PC-3 (cell line): ENCODE measurements at regions not wholly inside any gene's neighbourhood (a gene's known extent, or its start where the extent isn't known, plus 50 kb on each side); places are given as distances from the start of the nearest gene placed in this dataset.

Experiments used
- ATAC-seq: fragments of 200-7000 bp; cut with Tn5 transposase; 2 replicates; pipeline ENCODE4 v1.9.1; 2020; ENCODE audit warnings: mild to moderate bottlenecking, moderate library complexity
- BruUV-seq: library from RNA; stranded (reverse); fragments of 400-500 nt; replicated peaks from 2 replicates; lab custom pipeline; 2021; lab: Mats Ljungman, UMichigan
- CTCF ChIA-PET: fragments of 300-600 bp; sonication (Branson Sonifier 250); formaldehyde crosslinking; loops from one replicate; lab custom pipeline; 2022; ENCODE audit warnings: antibody characterized with exemption; lab: Charles Lee
- POLR2A ChIA-PET: fragments of 300-600 bp; sonication (Branson Sonifier 250); formaldehyde crosslinking; loops from one replicate; lab custom pipeline; 2022; ENCODE audit warnings: antibody characterized with exemption; ENCODE audit not compliant: unreplicated experiment; lab: Charles Lee
- DNase-seq: peaks from one replicate; pipeline ENCODE4 v3.0.0-alpha.2; 2015
- H2AFZ ChIP-seq: fragments of 300-600 bp; sonication (generic); 2 replicates; pipeline ENCODE4 v1.6.0; 2016; ENCODE audit warnings: antibody characterized with exemption, low read length
- H3F3A ChIP-seq: fragments of 300-600 bp; sonication (generic); one replicate; pipeline ENCODE4 v1.6.0; 2017; ENCODE audit warnings: antibody characterized with exemption, low read length, control low read depth, mild to moderate bottlenecking; ENCODE audit not compliant: unreplicated experiment
- H3K27ac ChIP-seq: fragments of 300-600 bp; sonication (generic); 2 replicates; pipeline ENCODE4 v1.5.1; 2016; ENCODE audit warnings: mild to moderate bottlenecking, low read length
- H3K27me3 ChIP-seq: fragments of 300-600 bp; sonication (generic); 2 replicates; pipeline ENCODE4 v1.6.1; 2016; ENCODE audit warnings: low read length, mixed read lengths
- H3K36me3 ChIP-seq: fragments of 300-600 bp; sonication (generic); 2 replicates; pipeline ENCODE4 v1.6.1; 2016; ENCODE audit warnings: low read depth, mixed run types, low read length, mixed read lengths
- H3K4me1 ChIP-seq: fragments of 300-600 bp; sonication (generic); 2 replicates; pipeline ENCODE4 v1.5.1; 2016; ENCODE audit warnings: low read length; ENCODE audit not compliant: insufficient read depth
- H3K4me2 ChIP-seq: fragments of 300-600 bp; sonication (generic); 2 replicates; pipeline ENCODE4 v1.6.0; 2016; ENCODE audit warnings: low read length
- H3K4me3 ChIP-seq: fragments of 300-600 bp; sonication (generic); 2 replicates; pipeline ENCODE4 v1.5.1; 2016; ENCODE audit warnings: mild to moderate bottlenecking, low read length, mixed read lengths
- H3K79me2 ChIP-seq: fragments of 300-600 bp; sonication (generic); 2 replicates; pipeline ENCODE4 v1.6.1; 2017; ENCODE audit warnings: low read length, mixed read lengths
- H3K9ac ChIP-seq: fragments of 300-600 bp; sonication (generic); 2 replicates; pipeline ENCODE4 v1.6.0; 2016; ENCODE audit warnings: mild to moderate bottlenecking, low read length
- H3K9me2 ChIP-seq: fragments of 300-600 bp; sonication (generic); replicated peaks from 2 replicates; pipeline ENCODE4 v1.6.1; 2016; ENCODE audit warnings: mixed run types, low read length, mixed read lengths
- H3K9me3 ChIP-seq: fragments of 300-600 bp; sonication (generic); 2 replicates; pipeline ENCODE4 v1.6.1; 2016; ENCODE audit warnings: low read length, mixed read lengths
- H4K20me1 ChIP-seq: fragments of 300-600 bp; sonication (generic); 2 replicates; pipeline ENCODE4 v1.6.1; 2016; ENCODE audit warnings: low read length, mixed read lengths
- EZH2 ChIP-seq: fragments of 300-600 bp; sonication (generic); IDR thresholded peaks from one replicate; pipeline ENCODE4 v1.6.1; 2017; ENCODE audit warnings: antibody characterized with exemption, mild to moderate bottlenecking, low read length; ENCODE audit not compliant: unreplicated experiment
- EZH2phosphoT487 ChIP-seq: fragments of 300-600 bp; sonication (generic); IDR thresholded peaks from 2 replicates; pipeline ENCODE4 v1.6.1; 2018; ENCODE audit warnings: mild to moderate bottlenecking, antibody characterized with exemption, low read length, borderline replicate concordance
- intact Hi-C: fragments of 100-400 bp; cut with micrococcal nuclease; formaldehyde crosslinking; loops from 2 replicates; pipeline ENCODE4 v1.9.0; 2023
- TF ChIP-seq, protein P1 (sequence below): fragments of 300-600 bp; sonication (generic); conservative IDR thresholded peaks from 2 replicates; pipeline ENCODE4 v1.5.1; 2017; ENCODE audit warnings: antibody characterized with exemption, low read depth, mild to moderate bottlenecking, low read length

DNA sequence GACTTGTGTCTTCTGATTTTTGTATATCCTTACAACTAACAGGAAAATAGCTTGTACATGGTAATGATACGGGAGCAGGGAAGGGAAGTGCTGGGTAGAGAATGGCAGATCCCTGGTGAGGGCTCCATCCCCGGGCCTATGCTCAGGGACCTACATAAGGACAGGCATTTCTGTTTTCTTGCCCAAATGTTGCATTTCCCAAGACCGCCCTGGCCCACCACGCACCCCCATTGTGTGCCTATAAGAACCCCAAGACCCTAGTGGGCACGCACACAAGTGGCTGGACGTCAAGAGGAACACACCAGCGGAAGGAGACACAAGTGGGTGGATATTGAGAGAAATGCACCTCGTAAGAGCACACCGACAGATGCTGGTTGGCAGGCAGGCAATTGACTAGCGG is 616.3 kb upstream of the MAN1A1 start:
- no peaks in the 10 kb centered on the region for H3K9me3 ChIP-seq
- ChIA-PET CTCF (interaction anchor here (0.6 kb wide), 1 partner anchor 88 kb away, joined by 3 read pairs; no protein-coding TSS in a partner anchor), POLR2A (no interaction called here)
- H3K4me3 ChIP-seq = no peak overlapping the region
- no peak for ATAC-seq
- intact Hi-C loops = no loop called here
- H4K20me1 ChIP-seq = no peaks in the 10 kb centered on the region
- no peak overlapping the region for H2AFZ ChIP-seq
- no peaks in the 10 kb centered on the region for H3K36me3 ChIP-seq
- TF ChIP-seq, protein P1, sequence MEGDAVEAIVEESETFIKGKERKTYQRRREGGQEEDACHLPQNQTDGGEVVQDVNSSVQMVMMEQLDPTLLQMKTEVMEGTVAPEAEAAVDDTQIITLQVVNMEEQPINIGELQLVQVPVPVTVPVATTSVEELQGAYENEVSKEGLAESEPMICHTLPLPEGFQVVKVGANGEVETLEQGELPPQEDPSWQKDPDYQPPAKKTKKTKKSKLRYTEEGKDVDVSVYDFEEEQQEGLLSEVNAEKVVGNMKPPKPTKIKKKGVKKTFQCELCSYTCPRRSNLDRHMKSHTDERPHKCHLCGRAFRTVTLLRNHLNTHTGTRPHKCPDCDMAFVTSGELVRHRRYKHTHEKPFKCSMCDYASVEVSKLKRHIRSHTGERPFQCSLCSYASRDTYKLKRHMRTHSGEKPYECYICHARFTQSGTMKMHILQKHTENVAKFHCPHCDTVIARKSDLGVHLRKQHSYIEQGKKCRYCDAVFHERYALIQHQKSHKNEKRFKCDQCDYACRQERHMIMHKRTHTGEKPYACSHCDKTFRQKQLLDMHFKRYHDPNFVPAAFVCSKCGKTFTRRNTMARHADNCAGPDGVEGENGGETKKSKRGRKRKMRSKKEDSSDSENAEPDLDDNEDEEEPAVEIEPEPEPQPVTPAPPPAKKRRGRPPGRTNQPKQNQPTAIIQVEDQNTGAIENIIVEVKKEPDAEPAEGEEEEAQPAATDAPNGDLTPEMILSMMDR = no peak
- TF ChIP-seq EZH2 = no peak
- no peak for TF ChIP-seq EZH2phosphoT487
- H3K9me2 ChIP-seq = no peaks in the 10 kb centered on the region
- no peak overlapping the region for H3K9ac ChIP-seq
- H3K4me2 ChIP-seq = no peak overlapping the region
- no peaks in the 10 kb centered on the region for H3K79me2 ChIP-seq
- BruUV-seq = no TSS peak
- H3F3A ChIP-seq = no peaks in the 10 kb centered on the region
- no peak for DNase-seq
- H3K27ac ChIP-seq = no peak overlapping the region
- no peaks in the 10 kb centered on the region for H3K4me1 ChIP-seq
- no peaks in the 10 kb centered on the region for H3K27me3 ChIP-seq

DNA sequence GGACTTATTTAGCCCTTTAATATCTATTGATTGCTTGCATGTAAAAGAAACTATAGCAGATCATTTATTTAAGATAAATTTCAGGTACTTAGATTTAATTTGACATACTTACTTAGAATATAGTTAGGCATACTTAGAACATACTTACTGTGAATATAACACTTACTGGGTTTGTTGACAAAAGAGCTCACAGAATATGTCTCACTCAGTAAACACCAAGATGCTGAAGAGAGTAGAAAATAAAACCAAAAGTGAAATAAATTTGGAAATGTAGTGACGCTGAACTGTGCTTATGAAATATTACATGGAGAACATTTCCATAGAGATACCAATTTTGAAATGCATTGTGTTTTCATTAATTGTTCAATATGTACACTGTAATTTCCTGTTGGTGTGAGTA is 615.4 kb upstream of the MAN1A1 start:
- BruUV-seq = no TSS peak
- Histone ChIP-seq H3K4me1 (no peaks in the 10 kb centered on the region; the same call in 1 of the 2 replicates), H3K9me2 (no peaks in the 10 kb centered on the region), H3K9me3 (no peaks in the 10 kb centered on the region), H3K4me2 (peak overlapping the region; percentile 21; the same call in 1 of the 2 replicates), H3K36me3 (no peaks in the 10 kb centered on the region), H3K9ac (no peak overlapping the region), H3K79me2 (no peaks in the 10 kb centered on the region), H3F3A (no peaks in the 10 kb centered on the region), H4K20me1 (no peaks in the 10 kb centered on the region), H3K27me3 (no peaks in the 10 kb centered on the region), H3K4me3 (no peak overlapping the region), H2AFZ (no peak overlapping the region), H3K27ac (no peak overlapping the region)
- intact Hi-C loops = no loop called here
- no peak for TF ChIP-seq EZH2
- no peak for TF ChIP-seq EZH2phosphoT487
- TF ChIP-seq, protein P1 = no peak
- ATAC-seq (peak; percentile 76), DNase-seq (peak; percentile 17)
- CTCF ChIA-PET = no interaction called here
- POLR2A ChIA-PET = no interaction called here

DNA sequence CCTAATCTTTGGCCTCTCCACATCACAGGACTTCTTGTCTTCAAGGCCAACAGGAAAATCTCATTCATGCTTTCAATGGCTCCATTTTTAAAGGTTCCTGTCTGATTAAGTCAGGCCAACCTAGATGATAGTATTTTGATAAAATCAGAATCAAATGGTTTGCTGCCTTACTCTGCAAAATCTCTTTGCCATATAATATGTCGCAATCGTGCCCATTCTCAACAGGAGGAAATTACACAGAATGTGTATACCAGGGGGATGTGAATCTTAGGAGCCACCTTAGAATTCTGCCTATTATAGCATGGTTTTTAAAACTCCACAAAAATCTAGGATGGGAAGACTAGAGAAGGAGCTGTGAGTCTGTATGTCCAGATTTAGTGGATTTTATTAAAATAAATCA is 612.9 kb upstream of the MAN1A1 start:
- CTCF ChIA-PET = no interaction called here

More for the DNA sequence above, 612.9 kb upstream of the MAN1A1 start:
- no peaks in the 10 kb centered on the region for H3K36me3 ChIP-seq
- no peak overlapping the region for H3K4me3 ChIP-seq
- H3F3A ChIP-seq = no peaks in the 10 kb centered on the region
- H3K9me3 ChIP-seq = no peaks in the 10 kb centered on the region
- H3K9ac ChIP-seq = no peak overlapping the region
- H4K20me1 ChIP-seq = no peaks in the 10 kb centered on the region
- no peak for ATAC-seq
- H2AFZ ChIP-seq = no peak overlapping the region
- H3K27ac ChIP-seq = no peak overlapping the region
- POLR2A ChIA-PET = no interaction called here
- intact Hi-C loops = no loop called here
- H3K27me3 ChIP-seq = no peaks in the 10 kb centered on the region
- BruUV-seq = no TSS peak
- TF ChIP-seq EZH2phosphoT487 (no peak), EZH2 (no peak)
- TF ChIP-seq, protein P1 = no peak
- no peak for DNase-seq
- H3K4me1 ChIP-seq = no peaks in the 10 kb centered on the region; the same call in 1 of the 2 replicates
- H3K9me2 ChIP-seq = no peaks in the 10 kb centered on the region
- H3K79me2 ChIP-seq = no peaks in the 10 kb centered on the region
- no peak overlapping the region for H3K4me2 ChIP-seq
